ENCODE measurements at regions not wholly inside any gene's neighbourhood (a gene's known extent, or its start where the extent isn't known, plus 50 kb on each side); places are given as distances from the start of the nearest gene placed in this dataset.

- no peak for TF ChIP-seq POLR2AphosphoS5 (IDR thresholded peaks at IDR 0.05)
- Histone ChIP-seq H3K27ac (no peak overlapping the region), H3K27me3 (replicated peaks in 1 of 7) (no peaks in the 10 kb centered on the region), H3K36me3 (no peaks in the 10 kb centered on the region), H3K9me3 (peaks cover 0 to 4% (median 0%) of the 10 kb centered on the region in 8 donors), H3K4me3 (no peak overlapping the region), H3K4me1 (no peaks in the 10 kb centered on the region)
- no peak for DNase-seq
- 79 to 90% (median 85%) methylated on average over 1 of the region's 1 CpG for WGBS, 5 donors
- intact Hi-C loops (cut with DNase I; ENCODE audit: low total_unique reads) = no loop called here
These were observed 204.1 kb upstream of the KLF12 start for GRCh38 chr13:74338341-74338740.

DNA sequence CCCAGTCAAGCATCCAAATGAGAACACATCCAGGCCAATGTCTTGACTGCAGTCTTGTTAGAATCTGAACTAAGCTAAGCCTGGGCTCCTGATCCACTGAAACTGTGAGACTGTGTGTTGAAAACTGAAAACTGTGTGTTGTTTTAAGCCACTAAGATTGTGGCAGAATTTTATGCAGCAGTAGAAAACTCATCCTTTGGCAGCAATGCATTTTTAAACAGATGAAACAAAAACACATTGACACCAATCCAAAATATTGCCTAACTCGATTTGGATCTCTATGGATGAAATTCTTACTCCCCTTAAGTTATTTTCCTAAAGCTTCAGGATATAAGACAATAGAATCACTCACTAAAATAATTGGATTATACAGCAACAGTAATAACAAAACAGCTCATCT lies 202.3 kb upstream of the KLF12 start:
- H3K27ac ChIP-seq = no peak overlapping the region
- intact Hi-C loops (cut with DNase I; ENCODE audit: low total_unique reads) = no loop called here
- TF ChIP-seq POLR2A (IDR thresholded peaks at IDR 0.05) (no peak), CTCF (IDR thresholded peaks at IDR 0.05 in 8 of 11, conservative IDR thresholded peaks at IDR 0.05 in 3 of 11) (no peak), POLR2AphosphoS5 (IDR thresholded peaks at IDR 0.05) (no peak)
- no peaks in the 10 kb centered on the region for H3K36me3 ChIP-seq
- H3K4me3 ChIP-seq = no peak overlapping the region
- peaks cover 0 to 4% (median 0%) of the 10 kb centered on the region in 8 donors for H3K9me3 ChIP-seq
- DNase-seq = no peak
- no peaks in the 10 kb centered on the region for H3K4me1 ChIP-seq
- 47 to 83% (median 57%) methylated on average over 1 of the region's 1 CpG for WGBS, 5 donors
- H3K27me3 ChIP-seq (replicated peaks in 1 of 7) = no peaks in the 10 kb centered on the region

- Histone ChIP-seq H3K27ac (no peak overlapping the region), H3K27me3 (replicated peaks in 1 of 7) (no peaks in the 10 kb centered on the region), H3K36me3 (no peaks in the 10 kb centered on the region), H3K9me3 (peaks cover 0 to 4% (median 0%) of the 10 kb centered on the region in 8 donors), H3K4me1 (no peaks in the 10 kb centered on the region), H3K4me3 (no peak overlapping the region)
- intact Hi-C loops (cut with DNase I; ENCODE audit: low total_unique reads) = no loop called here
- TF ChIP-seq POLR2AphosphoS5 (IDR thresholded peaks at IDR 0.05) = no peak
- no peak for TF ChIP-seq POLR2A (IDR thresholded peaks at IDR 0.05)
- TF ChIP-seq CTCF (IDR thresholded peaks at IDR 0.05 in 8 of 11, conservative IDR thresholded peaks at IDR 0.05 in 3 of 11) = no peak
- DNase-seq = no peak
- 59 to 81% (median 77%) methylated on average over 2 of the region's 2 CpGs for WGBS, 5 donors
These were observed 201.2 kb upstream of the KLF12 start for GRCh38 chr13:74335370-74335769.

- intact Hi-C loops (cut with DNase I; ENCODE audit: low total_unique reads) = no loop called here
- no peak overlapping the region for H3K4me3 ChIP-seq
- H3K4me1 ChIP-seq = no peaks in the 10 kb centered on the region
- WGBS, 5 donors = 74 to 81% (median 77%) methylated on average over 4 of the region's 4 CpGs
- no peak overlapping the region for H3K27ac ChIP-seq
- H3K9me3 ChIP-seq = no peaks in the 10 kb centered on the region
- H3K36me3 ChIP-seq = no peaks in the 10 kb centered on the region
- no peaks in the 10 kb centered on the region for H3K27me3 ChIP-seq (replicated peaks in 1 of 7)
- DNase-seq = no peak
- TF ChIP-seq POLR2A (IDR thresholded peaks at IDR 0.05) (no peak), CTCF (IDR thresholded peaks at IDR 0.05 in 8 of 11, conservative IDR thresholded peaks at IDR 0.05 in 3 of 11) (no peak), POLR2AphosphoS5 (IDR thresholded peaks at IDR 0.05) (no peak)
These were observed 195.8 kb upstream of the KLF12 start for GRCh38 chr13:74329962-74330361.

DNA sequence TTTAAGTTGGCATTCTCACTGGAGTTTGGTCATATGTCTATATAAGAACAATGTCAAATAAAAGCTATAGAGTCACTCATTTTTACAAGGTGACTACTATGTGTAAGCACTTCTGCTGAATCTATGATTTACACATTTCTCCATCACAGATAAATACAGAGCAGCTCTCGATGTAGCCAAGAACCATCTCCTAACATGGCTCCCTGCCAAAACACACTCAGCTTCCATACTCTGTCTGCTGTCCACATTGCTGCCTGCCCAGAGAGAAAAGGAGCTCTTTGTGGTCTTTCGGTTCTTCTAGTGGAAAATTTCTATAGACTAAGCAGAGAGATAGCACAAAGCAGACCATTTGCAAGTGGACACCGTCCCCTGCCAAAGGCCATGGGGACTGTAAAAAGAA lies 190.9 kb upstream of the KLF12 start:
- WGBS, 5 donors = 66 to 81% (median 78%) methylated on average over 3 of the region's 3 CpGs

More for the DNA sequence above, 190.9 kb upstream of the KLF12 start:
- TF ChIP-seq CTCF (IDR thresholded peaks at IDR 0.05 in 8 of 11, conservative IDR thresholded peaks at IDR 0.05 in 3 of 11) = no peak
- TF ChIP-seq POLR2A (IDR thresholded peaks at IDR 0.05) = no peak
- TF ChIP-seq POLR2AphosphoS5 (IDR thresholded peaks at IDR 0.05) = no peak
- no peak for DNase-seq
- Histone ChIP-seq H3K27me3 (replicated peaks in 1 of 7) (no peaks in the 10 kb centered on the region), H3K4me3 (no peak overlapping the region), H3K4me1 (no peaks in the 10 kb centered on the region), H3K9me3 (no peaks in the 10 kb centered on the region), H3K36me3 (no peaks in the 10 kb centered on the region), H3K27ac (no peak overlapping the region)
- intact Hi-C loops (cut with DNase I; ENCODE audit: low total_unique reads) = no loop called here

Measured in spleen (tissue), 11 donors.